Esophagus squamous epithelium (tissue), 5 donors: ENCODE measurements at regions not wholly inside any gene's neighbourhood (a gene's known extent, or its start where the extent isn't known, plus 50 kb on each side); places are given as distances from the start of the nearest gene placed in this dataset.

Source experiments
- DNase-seq: peaks from one replicate; lab custom pipeline; 2025; lab: John Stamatoyannopoulos, UW
- H3K27ac ChIP-seq, 4 donors: fragments of 200-600 bp; sonication (generic); one replicate each; pipeline ENCODE4 v1.5.1; 2016 to 2019; ENCODE audit warnings: mild to moderate bottlenecking in 1 of 4
- H3K27me3 ChIP-seq, 4 donors: fragments of 200-600 bp; sonication (generic); 1 replicate in 3 of 4; 2 replicates in 1 of 4; pipeline versions ENCODE4 v1.5.1 to v1.6.0; 2017 to 2021; ENCODE audit warnings: antibody characterized with exemption in 1 of 4
- H3K36me3 ChIP-seq, 3 donors: fragments of 200-600 bp; sonication (generic); one replicate each; pipeline ENCODE4 v1.5.1; 2016 to 2019
- H3K4me1 ChIP-seq, 3 donors: fragments of 200-600 bp; sonication (generic); one replicate each; pipeline ENCODE4 v1.5.1; 2017 to 2019
- H3K4me3 ChIP-seq, 4 donors: fragments of 200-600 bp; sonication (generic); 1 replicate in 3 of 4; 2 replicates in 1 of 4; pipeline ENCODE4 v1.5.1; 2016 to 2019; ENCODE audit warnings: mild to moderate bottlenecking in 2 of 4, moderate library complexity in 1 of 4
- H3K9me3 ChIP-seq, 3 donors: fragments of 200-600 bp; sonication (generic); one replicate each; pipeline ENCODE4 v1.5.1; 2016 to 2019
- CTCF ChIP-seq, 6 experiments: fragments of 450-650 bp in 4 of 6; fragments of 200-600 bp in 2 of 6; sonication (generic) in 2 of 6; IDR thresholded peaks; one replicate each; pipeline ENCODE4 v1.5.1; 2016 to 2019; ENCODE audit warnings: antibody characterized with exemption in 6 of 6, mild to moderate bottlenecking in 4 of 6, moderate library complexity in 4 of 6
- POLR2A ChIP-seq, 4 donors: fragments of 450-650 bp; IDR thresholded peaks; one replicate each; pipeline ENCODE4 v1.6.1; 2017; ENCODE audit warnings: antibody characterized with exemption in 4 of 4, mild to moderate bottlenecking in 4 of 4, moderate library complexity in 3 of 4
- WGBS, 2 donors: methylation state at CpG; one replicate each; pipeline ENCODE4 v1.1.5; 2018; 5-methylcytosine and 5-hydroxymethylcytosine counted together
- intact Hi-C: fragments of 100-400 bp; cut with DNase I; formaldehyde crosslinking; loops from one replicate; pipeline ENCODE4 v1.15.0; 2022
- donor health status: DM: yes; HTN: yes; CAD: no.

- 53 to 79% methylated on average over 10 to 13 of the region's 15 CpGs for WGBS, 2 donors
Observed at GRCh38 chr12:114744691-114745090, 60.7 kb upstream of the TBX3 start.

GRCh38 chr12:114744285-114744684 is 60.3 kb upstream of the TBX3 start:
- no peak for TF ChIP-seq CTCF (IDR thresholded peaks at IDR 0.05)
- TF ChIP-seq POLR2A (IDR thresholded peaks at IDR 0.05): no peak
- no peaks in the 10 kb centered on the region for H3K27me3 ChIP-seq
- H3K27ac ChIP-seq: no peak overlapping the region
- DNase-seq: no peak
- no peaks in the 10 kb centered on the region for H3K9me3 ChIP-seq
- intact Hi-C loops: no loop called here
- no peaks in the 10 kb centered on the region for H3K36me3 ChIP-seq
- H3K4me3 ChIP-seq: no peak overlapping the region
- H3K4me1 ChIP-seq: peaks cover 0 to 4% (median 0%) of the 10 kb centered on the region in 3 donors
- WGBS, 2 donors: 86 to 90% methylated on average over 6 of the region's 6 CpGs

More at GRCh38 chr12:114744691-114745090, 60.7 kb upstream of the TBX3 start:
- peak overlapping the region in 1 of 4 donors; percentile 36 for H3K4me3 ChIP-seq
- no peak overlapping the region for H3K27ac ChIP-seq
- H3K36me3 ChIP-seq: no peaks in the 10 kb centered on the region
- no peak for DNase-seq
- no peaks in the 10 kb centered on the region for H3K9me3 ChIP-seq
- intact Hi-C loops: no loop called here
- TF ChIP-seq CTCF (IDR thresholded peaks at IDR 0.05) (no peak), POLR2A (IDR thresholded peaks at IDR 0.05) (no peak)
- H3K4me1 ChIP-seq: peaks cover 0 to 4% (median 0%) of the 10 kb centered on the region in 3 donors
- H3K27me3 ChIP-seq: no peaks in the 10 kb centered on the region

- peaks cover 0 to 4% (median 0%) of the 10 kb centered on the region in 3 donors for H3K4me1 ChIP-seq
- H3K36me3 ChIP-seq: no peaks in the 10 kb centered on the region
- no peak overlapping the region for H3K27ac ChIP-seq
- TF ChIP-seq CTCF (IDR thresholded peaks at IDR 0.05): no peak
- no peak overlapping the region for H3K4me3 ChIP-seq
- intact Hi-C loops: no loop called here
- WGBS, 2 donors: 83 to 100% methylated on average over 1 of the region's 1 CpG
- no peak for DNase-seq
- H3K27me3 ChIP-seq: no peaks in the 10 kb centered on the region
- no peaks in the 10 kb centered on the region for H3K9me3 ChIP-seq
Observed at GRCh38 chr12:114743799-114744198, 59.8 kb upstream of the TBX3 start.

- no peak for DNase-seq
- no peaks in the 10 kb centered on the region for H3K9me3 ChIP-seq
- H3K36me3 ChIP-seq: no peaks in the 10 kb centered on the region
- no peaks in the 10 kb centered on the region for H3K27me3 ChIP-seq
- no peak for TF ChIP-seq CTCF (IDR thresholded peaks at IDR 0.05)
- no peak for TF ChIP-seq POLR2A (IDR thresholded peaks at IDR 0.05)
- no peak overlapping the region for H3K4me3 ChIP-seq
- WGBS, 2 donors: 51 to 60% methylated on average over 3 to 4 of the region's 4 CpGs
- no peak overlapping the region for H3K27ac ChIP-seq
- intact Hi-C loops: no loop called here
- H3K4me1 ChIP-seq: peaks cover 0 to 4% (median 0%) of the 10 kb centered on the region in 3 donors
Observed at GRCh38 chr12:114743289-114743688, 59.3 kb upstream of the TBX3 start.

- H3K4me1 ChIP-seq: peaks cover 0 to 4% (median 0%) of the 10 kb centered on the region in 3 donors
- no peak overlapping the region for H3K27ac ChIP-seq
- no peaks in the 10 kb centered on the region for H3K36me3 ChIP-seq
- DNase-seq: no peak
- no peak overlapping the region for H3K4me3 ChIP-seq
- TF ChIP-seq POLR2A (IDR thresholded peaks at IDR 0.05): no peak
- TF ChIP-seq CTCF (IDR thresholded peaks at IDR 0.05): no peak
- H3K9me3 ChIP-seq: no peaks in the 10 kb centered on the region
- H3K27me3 ChIP-seq: peaks cover 0 to 6% (median 0%) of the 10 kb centered on the region in 4 donors
- intact Hi-C loops: no loop called here
- 78 to 83% methylated on average over 6 to 8 of the region's 9 CpGs for WGBS, 2 donors
Observed at GRCh38 chr12:114742363-114742762, 58.4 kb upstream of the TBX3 start.
